NCI-H146 (cell line): ENCODE measurements at regions not wholly inside any gene's neighbourhood (a gene's known extent, or its start where the extent isn't known, plus 50 kb on each side); places are given as distances from the start of the nearest gene placed in this dataset.

ENCODE experiments used
- DNase-seq: peaks from one replicate; lab custom pipeline; 2025; lab: John Stamatoyannopoulos, UW

DNA sequence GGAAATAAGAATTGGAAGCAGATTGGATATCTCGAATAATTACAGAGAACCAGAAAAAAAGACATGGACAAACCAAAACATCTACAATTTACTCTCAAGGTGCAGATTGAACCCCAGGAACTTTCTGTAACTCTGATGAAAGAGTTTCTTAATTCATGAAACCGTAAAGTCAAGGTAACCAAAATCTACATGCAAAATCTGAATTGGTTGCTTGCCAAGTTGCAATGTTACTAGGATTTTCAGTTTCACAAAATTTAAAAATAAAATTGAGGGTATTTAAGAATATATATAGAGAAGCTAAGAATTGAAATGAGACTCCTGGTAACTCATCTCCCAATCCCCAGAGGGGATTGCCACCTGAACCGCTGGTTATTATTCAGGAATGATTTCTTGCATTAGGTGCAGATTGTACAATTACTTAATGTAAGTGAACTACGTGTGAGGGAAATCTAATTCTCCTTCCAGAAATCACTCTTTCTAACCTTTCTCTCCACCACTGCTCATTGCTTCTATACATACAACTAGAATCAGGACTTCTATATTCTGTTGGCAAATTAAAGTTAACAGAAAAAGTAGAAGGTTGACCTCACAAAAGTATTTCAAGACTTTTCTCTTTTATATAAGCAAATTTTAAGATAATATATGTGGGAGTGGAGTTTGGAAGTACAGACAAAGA, 221.5 kb upstream of the NDST4 start:
- DNase-seq: no peak

DNA sequence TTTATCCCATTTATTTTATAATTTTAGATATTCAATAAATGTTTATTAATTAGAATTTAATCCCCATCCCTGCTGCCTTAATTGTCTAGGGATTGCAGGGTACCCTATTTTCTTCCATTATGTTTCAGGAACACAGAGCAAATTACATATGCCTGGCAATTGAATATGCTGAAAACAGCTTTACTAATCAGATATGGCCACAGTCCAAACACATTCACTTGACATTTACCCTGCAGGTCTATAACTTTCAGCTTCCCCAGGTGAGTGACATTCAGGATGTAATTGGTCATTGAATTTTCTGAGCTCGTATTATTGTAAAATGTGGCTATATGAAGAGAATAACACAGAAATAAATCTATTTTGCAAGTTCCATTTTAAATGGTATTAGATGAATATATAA, 218.7 kb upstream of the NDST4 start:
- DNase-seq: peak; percentile 36

DNA sequence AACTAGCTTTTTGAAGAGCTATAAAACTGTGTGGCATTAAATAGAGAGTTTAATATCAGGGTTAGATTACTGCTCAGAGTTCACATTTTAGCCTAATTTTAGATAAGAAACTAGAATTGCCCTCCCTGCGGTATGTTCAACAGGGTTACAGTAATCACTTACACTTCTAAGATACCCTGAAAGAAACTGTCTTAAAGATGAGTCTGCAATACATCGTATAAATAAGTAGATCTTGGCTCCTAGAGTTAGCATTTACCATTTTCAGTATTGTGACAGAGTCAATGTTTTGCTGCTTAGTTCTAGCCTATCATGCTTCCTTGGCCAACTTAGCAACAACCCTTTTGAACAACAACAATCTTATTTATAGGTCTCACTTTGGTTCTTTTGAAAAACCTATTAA, 217.8 kb upstream of the NDST4 start:
- no peak for DNase-seq

DNA sequence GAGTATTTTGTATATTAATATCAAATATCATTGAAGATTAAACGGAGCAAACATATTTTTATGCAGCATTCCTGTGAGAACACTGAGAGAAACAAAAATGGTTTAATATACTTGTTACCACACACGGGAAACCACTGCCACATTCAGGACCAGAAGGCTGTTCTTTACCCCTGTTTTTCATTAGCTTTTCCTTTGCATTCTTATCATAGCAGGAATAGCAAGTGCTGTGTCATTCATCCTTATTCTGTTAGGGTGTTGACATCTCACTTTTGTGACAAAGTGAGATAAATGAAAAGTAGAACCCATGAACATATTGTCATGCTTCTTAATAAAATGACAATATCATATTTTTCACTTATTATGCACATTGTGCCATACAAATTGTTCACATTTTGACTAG, 212.4 kb upstream of the NDST4 start:
- DNase-seq: no peak

DNA sequence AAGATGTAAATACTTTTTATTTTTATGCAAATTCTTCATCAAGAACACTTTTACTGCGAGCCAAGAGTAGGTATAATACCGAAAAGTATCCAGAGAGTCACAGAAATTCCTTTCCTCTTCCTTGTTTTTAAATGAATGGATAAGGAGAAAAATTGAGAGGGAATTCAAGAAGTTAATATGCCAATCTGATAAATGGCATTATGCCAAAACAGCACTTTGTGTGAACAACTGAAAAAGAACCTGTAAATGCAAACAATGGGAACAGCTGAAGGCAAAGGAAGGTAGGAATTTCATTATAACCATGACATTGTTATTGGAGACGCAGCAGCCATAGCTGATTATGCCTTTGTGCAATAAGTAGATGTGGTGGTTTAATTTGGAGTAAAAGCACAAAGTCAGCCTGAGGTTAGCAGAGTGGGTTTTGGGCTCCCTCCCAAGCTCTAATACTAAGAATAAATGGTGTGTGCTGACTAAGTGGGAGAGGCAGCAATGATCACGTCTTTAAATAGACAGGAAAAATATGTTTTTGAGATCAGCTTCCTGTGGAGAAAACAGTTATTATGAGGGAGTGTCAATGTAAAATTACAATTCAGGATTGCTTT, 209.8 kb upstream of the NDST4 start:
- DNase-seq: peak; percentile 79

DNA sequence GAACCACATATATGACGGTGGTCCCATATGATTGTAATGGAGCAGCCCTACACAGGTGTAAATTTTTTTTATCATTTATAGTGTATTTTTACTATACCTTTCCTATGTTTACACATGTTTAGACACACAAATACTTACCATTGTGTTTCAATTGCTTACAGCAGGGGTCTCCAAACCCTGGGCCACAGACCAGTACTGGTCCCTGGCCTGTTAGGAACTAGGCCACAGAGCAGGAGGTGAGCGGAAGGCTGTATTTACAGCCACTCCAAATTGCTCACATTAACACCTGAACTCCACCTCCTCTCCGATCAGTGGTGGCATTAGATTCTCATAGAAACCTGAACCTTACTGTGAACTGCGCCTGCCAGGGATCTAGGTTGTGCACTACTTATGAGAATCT, 201.8 kb upstream of the NDST4 start:
- DNase-seq: no peak

DNA sequence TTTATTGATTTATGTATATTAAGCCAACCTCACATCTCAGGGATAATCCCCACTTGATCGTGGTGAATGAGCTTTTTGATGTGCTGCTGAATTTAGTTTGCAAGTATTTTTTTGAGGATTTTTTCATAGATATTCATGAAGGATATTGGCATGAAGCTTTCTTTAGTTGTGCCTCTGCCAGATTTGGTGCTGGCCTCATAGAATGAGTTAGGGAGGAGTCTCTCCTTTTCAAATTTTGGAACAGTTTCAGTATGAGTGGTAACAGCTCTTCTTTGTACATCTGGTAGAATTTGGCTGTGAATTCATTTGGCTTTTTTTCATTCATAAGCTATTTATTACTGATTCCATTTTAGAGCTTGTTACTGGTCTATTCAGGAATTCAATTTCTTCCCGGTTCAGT, 197.2 kb upstream of the NDST4 start:
- no peak for DNase-seq

DNA sequence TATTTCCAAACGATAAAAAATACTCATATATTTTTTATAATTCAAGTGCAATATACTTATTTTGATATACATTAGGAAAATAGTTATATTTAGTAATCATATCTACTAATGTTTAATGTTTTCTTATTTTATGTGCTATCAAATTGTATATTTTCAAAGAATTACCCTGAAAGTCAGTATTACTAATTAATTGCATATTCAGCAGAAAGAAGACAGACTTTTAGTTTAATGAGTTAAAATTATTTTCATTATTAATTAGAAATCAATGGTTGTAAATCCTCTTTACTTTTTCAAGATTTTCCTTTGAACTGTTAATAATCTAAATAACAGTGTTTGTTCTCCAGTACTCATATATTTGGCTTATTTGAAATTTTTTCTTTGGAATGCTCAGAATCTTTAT, 181.3 kb upstream of the NDST4 start:
- no peak for DNase-seq

DNA sequence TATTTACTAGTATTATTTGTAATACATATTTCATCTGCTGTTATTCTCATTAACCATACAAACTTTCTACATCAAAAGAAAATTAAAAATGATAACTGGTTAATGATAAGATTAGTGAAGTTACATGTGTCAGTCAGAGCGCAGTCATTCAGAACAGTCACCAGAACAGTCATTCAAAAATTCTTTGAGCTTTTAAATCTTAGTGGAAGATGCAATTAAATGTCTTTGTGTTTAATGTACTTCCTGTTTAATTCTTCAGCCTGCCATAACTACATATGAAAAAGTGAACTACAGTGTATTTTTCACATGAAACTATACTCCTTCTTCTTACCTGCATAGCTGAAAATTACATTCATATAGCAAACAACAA, 179.7 kb upstream of the NDST4 start:
- no peak for DNase-seq

DNA sequence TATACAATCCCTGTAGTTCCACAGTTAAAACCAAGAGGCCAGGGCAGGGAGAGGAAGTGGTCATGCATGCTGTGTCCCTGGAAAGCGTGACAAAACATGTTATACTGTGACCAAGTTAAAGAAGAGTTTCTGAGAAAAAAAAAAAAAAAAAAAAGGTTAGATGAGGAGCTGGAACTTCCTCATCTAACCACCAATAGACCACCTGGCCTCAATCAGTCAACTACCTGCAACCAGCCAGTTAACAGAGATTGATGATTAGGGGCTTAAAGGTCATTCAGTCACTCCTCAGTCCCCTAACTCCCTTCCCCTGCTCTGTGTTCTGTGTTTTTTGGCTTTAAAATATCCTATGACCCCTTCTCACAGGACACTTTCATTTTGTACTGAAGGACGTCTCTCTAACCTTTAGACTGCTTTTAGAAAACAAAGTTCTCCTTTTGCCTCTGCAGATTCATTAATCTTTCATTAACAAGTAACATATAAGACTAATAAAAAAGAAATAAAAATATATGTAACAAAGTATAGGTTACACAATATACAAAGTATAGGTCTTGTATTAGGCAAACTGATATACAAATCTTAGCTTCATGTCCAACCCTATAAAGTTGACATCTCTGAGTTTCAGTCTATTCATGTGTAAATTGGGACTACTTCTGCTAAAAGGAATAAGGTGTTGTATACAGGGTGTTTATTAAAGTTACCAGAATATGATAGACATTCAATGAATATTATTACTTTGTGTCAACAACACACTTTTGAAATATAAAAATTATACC, 179.1 kb upstream of the NDST4 start:
- DNase-seq: no peak

DNA sequence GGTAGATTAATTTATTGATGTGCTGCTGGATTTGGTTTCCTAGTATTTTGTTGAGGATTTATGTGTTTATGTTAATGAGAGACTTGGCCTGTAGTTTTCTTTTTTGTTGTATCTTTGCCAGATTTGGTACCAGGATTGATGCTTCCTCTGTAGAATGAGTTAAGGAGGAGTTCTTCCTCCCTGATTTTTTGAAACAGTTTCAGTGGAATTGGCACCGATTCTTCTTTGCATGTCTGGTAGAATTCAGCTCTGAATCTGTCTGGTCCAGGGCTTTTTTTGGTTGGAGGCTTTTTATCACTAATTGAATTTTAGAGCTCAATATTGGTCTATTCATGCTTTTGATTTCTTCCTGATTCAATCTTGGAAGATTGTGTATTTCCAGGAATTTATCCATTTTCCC, 174.0 kb upstream of the NDST4 start:
- no peak for DNase-seq

DNA sequence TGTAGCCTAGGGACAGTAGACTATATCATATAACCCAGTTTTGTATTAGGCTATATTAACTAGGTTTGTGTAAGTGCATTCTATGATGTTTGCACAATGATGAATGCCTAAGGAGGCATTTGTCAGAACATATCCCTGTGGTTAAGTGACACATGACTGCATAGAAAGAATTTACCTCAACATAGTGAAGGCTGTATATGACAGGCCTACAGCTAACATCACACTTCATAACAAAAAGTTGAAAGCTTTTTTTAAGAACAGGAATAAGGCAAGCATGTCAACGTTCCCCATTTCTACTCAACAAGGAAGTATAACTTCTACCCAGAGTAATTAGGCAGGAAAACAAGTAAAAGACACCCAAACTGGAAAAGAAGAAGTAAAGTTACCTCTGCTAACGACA, 165.9 kb upstream of the NDST4 start:
- DNase-seq: no peak

DNA sequence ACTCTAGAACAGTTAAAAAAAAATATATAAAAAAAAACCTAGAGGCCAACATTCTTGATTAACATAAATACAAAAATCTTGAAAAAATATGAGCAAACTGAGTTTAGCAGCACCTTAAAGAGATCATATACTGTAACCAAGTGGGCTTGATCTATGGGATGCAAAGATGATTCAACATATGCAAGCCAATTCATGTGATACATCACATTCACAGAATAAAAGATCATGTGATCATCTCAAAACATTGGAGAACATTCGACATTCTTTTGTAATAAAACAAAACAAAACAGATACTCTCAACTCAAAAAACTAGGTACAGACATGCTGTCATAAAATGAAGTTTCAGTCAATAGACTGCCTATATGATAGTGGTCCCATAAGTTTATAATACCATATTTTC, 165.4 kb upstream of the NDST4 start:
- DNase-seq: no peak

DNA sequence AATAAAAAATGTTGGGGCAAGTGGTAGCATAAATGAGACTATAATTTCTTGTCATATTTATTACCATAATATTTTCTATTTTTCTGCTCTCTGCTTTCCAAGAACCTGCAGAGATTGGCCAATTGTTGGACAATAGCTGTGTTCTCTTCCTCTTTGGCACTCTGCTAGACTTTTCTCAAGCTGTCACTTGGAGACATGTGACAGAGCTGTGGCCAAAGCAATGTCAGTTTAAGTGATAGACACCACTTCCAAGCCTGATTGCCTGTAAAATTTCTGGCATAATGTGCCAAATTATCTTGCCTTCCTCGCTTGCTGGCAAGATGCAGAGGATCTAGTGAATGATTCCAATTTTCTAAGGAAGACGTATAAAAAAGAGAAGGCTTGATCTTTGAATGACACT, 162.2 kb upstream of the NDST4 start:
- no peak for DNase-seq

DNA sequence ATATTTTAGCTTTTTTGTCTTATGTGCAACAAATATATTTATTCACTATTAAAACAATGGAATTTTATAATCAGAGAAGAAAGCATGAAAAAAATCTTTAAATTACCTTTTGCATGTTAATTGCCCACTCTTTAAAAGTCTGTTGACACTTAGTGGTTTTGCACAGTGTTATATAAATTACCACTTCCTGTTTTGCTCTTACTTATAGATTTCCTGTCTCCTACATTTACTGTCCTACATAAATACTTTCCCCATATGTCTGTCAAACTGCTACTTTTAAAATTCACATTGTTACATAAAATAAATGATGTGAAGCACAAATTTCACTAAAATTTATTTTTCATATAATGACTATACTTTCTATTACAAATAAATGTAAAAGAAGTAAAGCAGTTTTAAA, 161.1 kb upstream of the NDST4 start:
- DNase-seq: no peak

DNA sequence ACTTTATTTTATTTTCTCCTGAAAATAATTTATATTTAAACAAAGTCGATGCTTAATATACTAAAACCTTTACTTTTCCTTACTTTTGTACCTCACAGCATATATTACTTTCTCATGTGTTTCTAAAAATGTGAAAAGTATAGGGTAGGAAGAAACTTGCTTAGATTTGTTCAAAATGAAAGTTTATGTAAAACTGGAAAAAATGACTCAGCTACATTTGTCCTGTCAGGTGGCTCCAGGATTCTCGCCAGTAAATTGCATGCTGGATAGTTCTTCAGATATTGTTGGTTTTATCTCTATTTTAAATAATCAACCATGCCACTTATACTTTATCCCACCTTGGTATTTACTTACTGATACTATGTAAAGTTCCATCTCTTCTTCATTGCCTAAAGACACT, 159.2 kb upstream of the NDST4 start:
- no peak for DNase-seq

DNA sequence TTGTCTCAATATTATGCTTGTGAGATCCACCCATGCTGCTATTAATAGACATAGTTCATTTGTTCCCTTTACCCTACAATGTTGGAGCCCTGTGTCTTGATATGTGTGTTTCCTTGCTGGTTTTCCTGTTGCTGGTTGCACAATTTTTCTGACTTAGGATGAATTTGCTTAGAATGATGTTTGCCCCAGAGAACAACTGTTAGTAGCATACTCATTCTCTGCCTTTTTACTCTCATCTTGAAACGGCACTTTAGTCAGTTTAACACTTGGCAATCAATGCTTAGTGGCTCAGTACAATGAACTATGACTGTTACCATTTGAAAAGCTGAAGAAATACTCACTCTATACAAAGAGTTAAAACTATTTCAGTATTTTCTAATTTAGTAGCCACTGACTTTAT, 158.8 kb upstream of the NDST4 start:
- no peak for DNase-seq

DNA sequence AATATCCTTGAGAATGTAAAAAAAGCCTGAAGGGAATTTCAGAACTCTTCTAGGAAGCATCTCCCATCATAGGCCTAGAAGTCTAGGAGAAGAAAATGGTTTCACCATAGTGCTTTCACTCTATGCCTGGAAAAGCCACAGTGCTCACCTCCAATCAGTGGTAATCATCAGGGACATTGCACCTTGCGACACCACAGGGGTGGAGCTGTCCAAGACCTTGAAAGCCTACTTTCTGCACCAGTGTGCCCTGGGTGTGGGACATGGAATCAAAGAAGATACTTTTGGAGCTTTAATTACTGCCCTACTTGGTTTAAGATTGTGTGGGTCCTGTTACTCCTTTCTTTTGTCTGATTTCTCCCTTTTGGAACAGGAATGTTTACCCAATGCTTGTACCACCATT, 146.8 kb upstream of the NDST4 start:
- DNase-seq: no peak

DNA sequence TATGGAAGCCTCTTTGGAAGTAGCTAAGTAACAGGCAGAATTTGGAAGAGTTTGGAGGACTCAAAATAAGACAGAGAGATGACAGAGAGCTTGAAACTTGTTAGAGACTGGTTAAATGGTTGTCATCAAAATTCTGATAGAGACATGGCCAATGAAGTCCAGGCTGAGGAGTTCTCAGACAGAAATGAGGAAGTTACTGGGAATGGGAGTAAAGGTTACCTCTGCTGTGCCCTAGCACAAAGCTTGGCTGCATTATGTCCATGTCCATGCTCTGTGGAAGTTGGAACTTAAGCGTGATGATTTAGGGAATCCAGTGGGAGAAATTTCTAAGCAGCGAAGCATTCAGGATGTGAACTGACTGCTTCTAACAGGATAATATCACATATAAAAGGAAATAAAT, 146.2 kb upstream of the NDST4 start:
- no peak for DNase-seq

DNA sequence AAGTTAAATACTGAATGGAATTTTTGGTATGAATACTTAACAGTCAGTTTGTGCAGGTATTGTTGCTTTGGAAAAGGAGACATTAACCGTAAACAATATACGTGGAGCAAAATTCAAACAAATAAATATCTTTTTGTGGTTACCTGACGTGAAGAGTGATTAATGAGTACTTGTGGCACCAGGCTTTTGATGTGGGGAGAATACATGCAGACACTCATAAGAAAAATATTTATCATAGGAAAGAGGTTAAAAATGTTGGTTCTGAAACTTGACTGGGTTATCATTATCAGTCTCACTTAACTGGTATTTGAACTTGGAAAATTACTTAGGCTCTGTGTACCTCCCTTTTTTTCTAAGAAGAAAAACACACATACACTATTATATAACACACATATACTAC, 136.4 kb upstream of the NDST4 start:
- no peak for DNase-seq

DNA sequence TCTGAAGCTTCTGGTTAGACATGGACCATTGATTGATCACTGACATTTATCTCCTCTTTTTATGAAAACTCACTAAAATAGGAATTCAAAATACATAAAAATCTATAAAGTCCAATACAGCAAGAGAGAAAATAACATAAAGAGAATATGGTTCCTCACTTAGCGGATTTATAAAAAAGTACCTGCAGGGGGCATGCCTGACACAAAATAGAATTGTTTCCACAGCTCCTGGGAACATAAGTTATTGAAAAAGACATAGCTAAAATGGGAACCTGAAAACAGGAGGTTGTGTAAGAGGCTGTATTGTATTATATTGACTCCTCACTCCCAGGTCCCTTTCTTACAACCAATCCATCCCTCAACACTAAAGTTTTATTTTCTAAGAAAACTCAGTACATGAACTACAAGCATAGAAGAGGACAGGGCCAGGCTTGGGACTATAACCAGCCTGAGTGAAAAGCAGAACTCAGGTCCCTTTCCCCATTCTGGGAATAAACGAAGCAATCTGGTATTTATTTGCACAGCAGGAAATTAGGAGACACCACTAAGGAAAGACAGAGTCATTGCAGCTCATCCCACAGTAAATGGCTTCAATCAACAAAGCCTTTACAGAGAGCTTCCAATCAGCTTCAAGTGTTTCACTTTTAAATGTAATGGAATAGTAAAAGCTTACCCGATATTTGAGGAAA, 121.1 kb upstream of the NDST4 start:
- DNase-seq: peak; percentile 47

DNA sequence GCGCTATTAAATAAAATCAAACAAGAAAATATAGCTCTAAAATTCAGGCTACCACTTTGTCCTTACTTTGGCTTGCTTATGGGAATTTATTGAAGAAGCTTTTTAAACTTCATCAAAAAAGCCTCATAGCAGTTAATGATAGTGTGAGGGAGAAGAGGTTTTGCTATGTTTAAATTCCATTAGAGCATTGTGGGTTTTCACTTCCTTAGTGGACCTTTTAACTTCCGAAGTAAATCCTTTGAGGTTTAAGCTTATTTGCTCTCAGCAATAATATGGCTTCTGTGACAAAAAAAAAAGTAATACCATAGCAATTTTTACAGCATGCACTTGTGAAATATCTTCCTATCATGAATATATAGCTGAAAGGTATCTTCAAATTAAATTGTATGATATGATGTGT, 120.2 kb upstream of the NDST4 start:
- no peak for DNase-seq

DNA sequence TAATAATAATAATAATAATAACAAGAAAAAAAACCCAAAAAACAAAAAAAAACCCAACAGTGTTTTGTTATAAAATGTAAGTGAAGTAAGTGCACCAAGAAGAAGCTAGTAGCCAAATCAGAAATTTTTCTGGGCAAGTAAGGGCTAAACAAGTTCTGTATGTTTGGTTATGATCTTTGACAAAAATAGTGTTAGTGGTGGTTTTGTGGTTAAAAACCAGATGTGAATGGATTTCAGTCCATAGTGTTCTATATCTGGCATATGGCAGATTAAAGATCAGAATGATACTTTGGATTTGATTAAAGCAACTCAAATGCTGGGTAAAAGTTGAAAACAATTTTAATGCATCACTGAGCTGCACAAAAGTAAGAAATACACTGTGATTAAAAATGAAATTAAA, 116.5 kb upstream of the NDST4 start:
- no peak for DNase-seq
